ENCODE measurements at regions not wholly inside any gene's neighbourhood (a gene's known extent, or its start where the extent isn't known, plus 50 kb on each side); places are given as distances from the start of the nearest gene placed in this dataset.

GRCh38 chr14:104376202-104377140 lies 203.1 kb upstream of the C14orf180 start:
- TF ChIP-seq BHLHE40 (IDR thresholded peaks at IDR 0.05; ENCODE audit: borderline replicate concordance), result no peak
- TF ChIP-seq FOXM1 (IDR thresholded peaks at IDR 0.05; ENCODE audit: borderline replicate concordance), result no peak
- TF ChIP-seq SP1 (IDR thresholded peaks at IDR 0.05), result no peak
- no peak for TF ChIP-seq FOXA1 (IDR thresholded peaks at IDR 0.05)
- TF ChIP-seq FOXK2 (IDR thresholded peaks at IDR 0.05), result no peak
- no peak for TF ChIP-seq ELF4 (IDR thresholded peaks at IDR 0.05)
- no peak for TF ChIP-seq ARNT (IDR thresholded peaks at IDR 0.05)

Measured in HEK293T (cell line).